ENCODE measurements at regions not wholly inside any gene's neighbourhood (a gene's known extent, or its start where the extent isn't known, plus 50 kb on each side); places are given as distances from the start of the nearest gene placed in this dataset.

DNA sequence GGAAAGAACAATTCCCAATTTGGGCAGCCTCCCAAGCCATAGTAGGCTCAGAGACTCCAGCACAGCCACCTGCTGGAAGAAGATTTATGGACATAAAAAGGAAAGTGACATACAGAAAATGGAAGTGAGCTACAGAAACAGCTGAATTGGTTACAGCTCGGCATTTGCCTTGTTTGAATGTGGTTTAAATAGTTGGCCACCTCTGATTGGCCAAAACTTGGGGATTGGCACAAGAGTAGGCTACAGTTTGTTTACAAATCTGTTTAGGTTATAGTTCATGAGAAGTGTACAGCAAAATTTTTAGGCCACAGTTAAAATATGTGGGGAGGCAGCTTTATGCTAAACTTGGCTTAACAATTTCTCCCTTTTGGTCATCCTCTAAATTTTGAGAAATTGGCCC lies 150.4 kb downstream of the MAGEC1 start:
- Histone ChIP-seq H2AFZ (no peak overlapping the region), H3K36me3 (ENCODE audit: insufficient read depth) (no peaks in the 10 kb centered on the region), H3K4me2 (no peak overlapping the region), H3F3A (replicated peaks; ENCODE audit: low read depth) (no peaks in the 10 kb centered on the region), H3K27ac (ENCODE audit: low read depth) (no peak overlapping the region), H3K27me3 (ENCODE audit: insufficient read depth) (no peaks in the 10 kb centered on the region), H3K4me3 (no peak overlapping the region), H3K9me2 (ENCODE audit: insufficient read depth) (no peaks in the 10 kb centered on the region), H3K4me1 (ENCODE audit: insufficient read depth) (no peaks in the 10 kb centered on the region), H4K20me1 (replicated peaks; ENCODE audit: insufficient read depth) (no peaks in the 10 kb centered on the region), H3K79me2 (replicated peaks; ENCODE audit: insufficient read depth) (no peaks in the 10 kb centered on the region)
- Mint-ChIP-seq H3K4me3 (no peak overlapping the region), H3K9me3 (no peaks in the 10 kb centered on the region), H3K4me1 (no peaks in the 10 kb centered on the region; the same call in 2 of the 3 replicates), H3K27ac (no peak overlapping the region), H3K27me3 (ENCODE audit: insufficient read depth, low read depth, poor library complexity) (no peaks in the 10 kb centered on the region), H3K36me3 (ENCODE audit: low read depth) (no peaks in the 10 kb centered on the region)
- DNase-seq (ENCODE audit: low spot score) (no peak), ATAC-seq (no peak)
- no peak for TF ChIP-seq STAT1 (IDR thresholded peaks at IDR 0.05; ENCODE audit: unreplicated experiment)
- no peak for TF ChIP-seq POLR2AphosphoS5 (IDR thresholded peaks at IDR 0.05; ENCODE audit: low read depth)
- TF ChIP-seq, protein P1, sequence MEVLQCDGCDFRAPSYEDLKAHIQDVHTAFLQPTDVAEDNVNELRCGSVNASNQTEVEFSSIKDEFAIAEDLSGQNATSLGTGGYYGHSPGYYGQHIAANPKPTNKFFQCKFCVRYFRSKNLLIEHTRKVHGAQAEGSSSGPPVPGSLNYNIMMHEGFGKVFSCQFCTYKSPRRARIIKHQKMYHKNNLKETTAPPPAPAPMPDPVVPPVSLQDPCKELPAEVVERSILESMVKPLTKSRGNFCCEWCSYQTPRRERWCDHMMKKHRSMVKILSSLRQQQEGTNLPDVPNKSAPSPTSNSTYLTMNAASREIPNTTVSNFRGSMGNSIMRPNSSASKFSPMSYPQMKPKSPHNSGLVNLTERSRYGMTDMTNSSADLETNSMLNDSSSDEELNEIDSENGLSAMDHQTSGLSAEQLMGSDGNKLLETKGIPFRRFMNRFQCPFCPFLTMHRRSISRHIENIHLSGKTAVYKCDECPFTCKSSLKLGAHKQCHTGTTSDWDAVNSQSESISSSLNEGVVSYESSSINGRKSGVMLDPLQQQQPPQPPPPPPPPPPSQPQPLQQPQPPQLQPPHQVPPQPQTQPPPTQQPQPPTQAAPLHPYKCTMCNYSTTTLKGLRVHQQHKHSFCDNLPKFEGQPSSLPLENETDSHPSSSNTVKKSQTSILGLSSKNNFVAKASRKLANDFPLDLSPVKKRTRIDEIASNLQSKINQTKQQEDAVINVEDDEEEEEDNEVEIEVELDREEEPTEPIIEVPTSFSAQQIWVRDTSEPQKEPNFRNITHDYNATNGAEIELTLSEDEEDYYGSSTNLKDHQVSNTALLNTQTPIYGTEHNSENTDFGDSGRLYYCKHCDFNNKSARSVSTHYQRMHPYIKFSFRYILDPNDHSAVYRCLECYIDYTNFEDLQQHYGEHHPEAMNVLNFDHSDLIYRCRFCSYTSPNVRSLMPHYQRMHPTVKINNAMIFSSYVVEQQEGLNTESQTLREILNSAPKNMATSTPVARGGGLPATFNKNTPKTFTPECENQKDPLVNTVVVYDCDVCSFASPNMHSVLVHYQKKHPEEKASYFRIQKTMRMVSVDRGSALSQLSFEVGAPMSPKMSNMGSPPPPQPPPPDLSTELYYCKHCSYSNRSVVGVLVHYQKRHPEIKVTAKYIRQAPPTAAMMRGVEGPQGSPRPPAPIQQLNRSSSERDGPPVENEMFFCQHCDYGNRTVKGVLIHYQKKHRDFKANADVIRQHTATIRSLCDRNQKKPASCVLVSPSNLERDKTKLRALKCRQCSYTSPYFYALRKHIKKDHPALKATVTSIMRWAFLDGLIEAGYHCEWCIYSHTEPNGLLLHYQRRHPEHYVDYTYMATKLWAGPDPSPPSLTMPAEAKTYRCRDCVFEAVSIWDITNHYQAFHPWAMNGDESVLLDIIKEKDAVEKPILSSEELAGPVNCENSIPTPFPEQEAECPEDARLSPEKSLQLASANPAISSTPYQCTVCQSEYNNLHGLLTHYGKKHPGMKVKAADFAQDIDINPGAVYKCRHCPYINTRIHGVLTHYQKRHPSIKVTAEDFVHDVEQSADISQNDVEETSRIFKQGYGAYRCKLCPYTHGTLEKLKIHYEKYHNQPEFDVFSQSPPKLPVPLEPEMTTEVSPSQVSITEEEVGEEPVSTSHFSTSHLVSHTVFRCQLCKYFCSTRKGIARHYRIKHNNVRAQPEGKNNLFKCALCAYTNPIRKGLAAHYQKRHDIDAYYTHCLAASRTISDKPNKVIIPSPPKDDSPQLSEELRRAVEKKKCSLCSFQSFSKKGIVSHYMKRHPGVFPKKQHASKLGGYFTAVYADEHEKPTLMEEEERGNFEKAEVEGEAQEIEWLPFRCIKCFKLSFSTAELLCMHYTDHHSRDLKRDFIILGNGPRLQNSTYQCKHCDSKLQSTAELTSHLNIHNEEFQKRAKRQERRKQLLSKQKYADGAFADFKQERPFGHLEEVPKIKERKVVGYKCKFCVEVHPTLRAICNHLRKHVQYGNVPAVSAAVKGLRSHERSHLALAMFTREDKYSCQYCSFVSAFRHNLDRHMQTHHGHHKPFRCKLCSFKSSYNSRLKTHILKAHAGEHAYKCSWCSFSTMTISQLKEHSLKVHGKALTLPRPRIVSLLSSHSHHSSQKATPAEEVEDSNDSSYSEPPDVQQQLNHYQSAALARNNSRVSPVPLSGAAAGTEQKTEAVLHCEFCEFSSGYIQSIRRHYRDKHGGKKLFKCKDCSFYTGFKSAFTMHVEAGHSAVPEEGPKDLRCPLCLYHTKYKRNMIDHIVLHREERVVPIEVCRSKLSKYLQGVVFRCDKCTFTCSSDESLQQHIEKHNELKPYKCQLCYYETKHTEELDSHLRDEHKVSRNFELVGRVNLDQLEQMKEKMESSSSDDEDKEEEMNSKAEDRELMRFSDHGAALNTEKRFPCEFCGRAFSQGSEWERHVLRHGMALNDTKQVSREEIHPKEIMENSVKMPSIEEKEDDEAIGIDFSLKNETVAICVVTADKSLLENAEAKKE (CRISPR knock-in tag; IDR thresholded peaks at IDR 0.05), result no peak
- TF ChIP-seq, protein P2, sequence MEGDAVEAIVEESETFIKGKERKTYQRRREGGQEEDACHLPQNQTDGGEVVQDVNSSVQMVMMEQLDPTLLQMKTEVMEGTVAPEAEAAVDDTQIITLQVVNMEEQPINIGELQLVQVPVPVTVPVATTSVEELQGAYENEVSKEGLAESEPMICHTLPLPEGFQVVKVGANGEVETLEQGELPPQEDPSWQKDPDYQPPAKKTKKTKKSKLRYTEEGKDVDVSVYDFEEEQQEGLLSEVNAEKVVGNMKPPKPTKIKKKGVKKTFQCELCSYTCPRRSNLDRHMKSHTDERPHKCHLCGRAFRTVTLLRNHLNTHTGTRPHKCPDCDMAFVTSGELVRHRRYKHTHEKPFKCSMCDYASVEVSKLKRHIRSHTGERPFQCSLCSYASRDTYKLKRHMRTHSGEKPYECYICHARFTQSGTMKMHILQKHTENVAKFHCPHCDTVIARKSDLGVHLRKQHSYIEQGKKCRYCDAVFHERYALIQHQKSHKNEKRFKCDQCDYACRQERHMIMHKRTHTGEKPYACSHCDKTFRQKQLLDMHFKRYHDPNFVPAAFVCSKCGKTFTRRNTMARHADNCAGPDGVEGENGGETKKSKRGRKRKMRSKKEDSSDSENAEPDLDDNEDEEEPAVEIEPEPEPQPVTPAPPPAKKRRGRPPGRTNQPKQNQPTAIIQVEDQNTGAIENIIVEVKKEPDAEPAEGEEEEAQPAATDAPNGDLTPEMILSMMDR (conservative IDR thresholded peaks at IDR 0.05; ENCODE audit: low read depth in 2 of 2), result no peak

DNA sequence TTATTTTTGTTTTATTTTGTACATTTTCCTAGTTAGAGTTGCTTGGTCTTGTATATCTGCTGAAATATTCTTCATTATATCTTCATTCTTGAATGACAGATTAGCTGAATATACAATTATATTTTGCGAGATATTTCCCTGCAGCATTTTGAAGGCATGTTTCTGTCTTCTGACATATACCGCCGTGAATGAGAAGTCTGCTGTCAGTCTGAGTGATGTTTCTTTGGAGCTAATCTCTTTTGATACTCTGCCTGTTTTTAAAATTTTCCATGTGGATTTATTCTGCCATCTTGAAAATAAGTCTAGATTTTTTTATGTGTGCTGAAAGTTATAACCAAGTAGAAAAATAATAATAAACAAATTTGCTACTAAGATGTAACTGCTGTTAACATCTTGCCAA lies 148.5 kb downstream of the MAGEC1 start:
- no peak overlapping the region for H3K27ac ChIP-seq (ENCODE audit: low read depth)
- H3K9me2 ChIP-seq (ENCODE audit: insufficient read depth), result no peaks in the 10 kb centered on the region
- no peaks in the 10 kb centered on the region for H3K27me3 Mint-ChIP-seq (ENCODE audit: insufficient read depth, low read depth, poor library complexity)
- H3K36me3 Mint-ChIP-seq (ENCODE audit: low read depth), result no peaks in the 10 kb centered on the region
- H3K4me1 ChIP-seq (ENCODE audit: insufficient read depth), result no peaks in the 10 kb centered on the region
- ATAC-seq (no peak), DNase-seq (ENCODE audit: low spot score) (no peak)
- no peaks in the 10 kb centered on the region for H3K36me3 ChIP-seq (ENCODE audit: insufficient read depth)
- H3K9me3 Mint-ChIP-seq, result no peaks in the 10 kb centered on the region
- H3F3A ChIP-seq (replicated peaks; ENCODE audit: low read depth), result no peaks in the 10 kb centered on the region
- no peaks in the 10 kb centered on the region for H3K79me2 ChIP-seq (replicated peaks; ENCODE audit: insufficient read depth)
- no peak overlapping the region for H3K4me3 ChIP-seq
- H4K20me1 ChIP-seq (replicated peaks; ENCODE audit: insufficient read depth), result no peaks in the 10 kb centered on the region
- H3K4me1 Mint-ChIP-seq, result no peaks in the 10 kb centered on the region; the same call in 2 of the 3 replicates
- no peaks in the 10 kb centered on the region for H3K27me3 ChIP-seq (ENCODE audit: insufficient read depth)
- H2AFZ ChIP-seq, result no peak overlapping the region
- H3K4me3 Mint-ChIP-seq, result no peak overlapping the region
- H3K4me2 ChIP-seq, result no peak overlapping the region
- H3K27ac Mint-ChIP-seq, result no peak overlapping the region
- TF ChIP-seq EZH2 (IDR thresholded peaks at IDR 0.05; ENCODE audit: low read depth, unreplicated experiment), result no peak
- TF ChIP-seq STAT1 (IDR thresholded peaks at IDR 0.05; ENCODE audit: unreplicated experiment), result no peak
- no peak for TF ChIP-seq CREB1 (CRISPR knock-in tag; IDR thresholded peaks at IDR 0.05; ENCODE audit: low read depth)
- TF ChIP-seq, protein P2 (conservative IDR thresholded peaks at IDR 0.05; ENCODE audit: low read depth in 2 of 2), result no peak
- TF ChIP-seq NANOG (IDR thresholded peaks at IDR 0.05; ENCODE audit: borderline replicate concordance), result no peak
- TF ChIP-seq ZNF114 (CRISPR knock-in tag; IDR thresholded peaks at IDR 0.05), result no peak
- no peak for TF ChIP-seq POLR2AphosphoS5 (IDR thresholded peaks at IDR 0.05; ENCODE audit: low read depth)
- TF ChIP-seq, protein P3, sequence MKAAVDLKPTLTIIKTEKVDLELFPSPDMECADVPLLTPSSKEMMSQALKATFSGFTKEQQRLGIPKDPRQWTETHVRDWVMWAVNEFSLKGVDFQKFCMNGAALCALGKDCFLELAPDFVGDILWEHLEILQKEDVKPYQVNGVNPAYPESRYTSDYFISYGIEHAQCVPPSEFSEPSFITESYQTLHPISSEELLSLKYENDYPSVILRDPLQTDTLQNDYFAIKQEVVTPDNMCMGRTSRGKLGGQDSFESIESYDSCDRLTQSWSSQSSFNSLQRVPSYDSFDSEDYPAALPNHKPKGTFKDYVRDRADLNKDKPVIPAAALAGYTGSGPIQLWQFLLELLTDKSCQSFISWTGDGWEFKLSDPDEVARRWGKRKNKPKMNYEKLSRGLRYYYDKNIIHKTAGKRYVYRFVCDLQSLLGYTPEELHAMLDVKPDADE (IDR thresholded peaks at IDR 0.05), result no peak
- TF ChIP-seq JUNB (IDR thresholded peaks at IDR 0.05; ENCODE audit: unreplicated experiment), result no peak

All from GM23338 (cell line).